Stimulated activated CD8-positive, alpha-beta memory T cell treated with anti-CD3 and anti-CD28 coated beads, Interleukin-4, amount 100 ng/mL, for 1 hour (primary cell): ENCODE measurements at regions not wholly inside any gene's neighbourhood (a gene's known extent, or its start where the extent isn't known, plus 50 kb on each side); places are given as distances from the start of the nearest gene placed in this dataset.
"Not testable (repeated sequence)": the region's sequence is repeated elsewhere in the genome, so short reads cannot be mapped to it uniquely, and the experiment has no call there.

Experiments
- DNase-seq, 2 donors: peaks; one replicate each; pipeline ENCODE4 v3.0.0-alpha.2; 2020; ENCODE audit warnings: low read depth in 2 of 2, low spot score in 1 of 2

DNA sequence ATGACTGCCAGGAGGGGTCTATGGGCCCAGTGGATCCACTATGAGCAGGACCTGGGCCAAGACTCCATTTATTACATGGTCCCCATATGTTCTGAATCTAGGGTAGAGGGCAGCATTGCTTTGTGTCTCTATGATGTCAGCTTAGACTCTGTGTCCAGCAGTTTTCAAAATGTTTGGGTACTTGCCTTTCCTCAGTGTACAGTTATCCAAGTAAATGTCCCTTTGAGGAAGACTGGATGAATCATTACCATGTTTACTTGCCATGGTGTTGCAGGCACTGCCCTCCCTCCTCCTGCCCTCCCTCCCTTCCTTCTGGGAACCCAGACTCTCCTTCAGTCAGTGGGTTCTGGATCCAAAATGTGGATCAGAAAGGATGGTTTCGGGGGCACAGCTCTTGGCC is 108.6 kb downstream of the NRN1 start:
- no peak for DNase-seq

DNA sequence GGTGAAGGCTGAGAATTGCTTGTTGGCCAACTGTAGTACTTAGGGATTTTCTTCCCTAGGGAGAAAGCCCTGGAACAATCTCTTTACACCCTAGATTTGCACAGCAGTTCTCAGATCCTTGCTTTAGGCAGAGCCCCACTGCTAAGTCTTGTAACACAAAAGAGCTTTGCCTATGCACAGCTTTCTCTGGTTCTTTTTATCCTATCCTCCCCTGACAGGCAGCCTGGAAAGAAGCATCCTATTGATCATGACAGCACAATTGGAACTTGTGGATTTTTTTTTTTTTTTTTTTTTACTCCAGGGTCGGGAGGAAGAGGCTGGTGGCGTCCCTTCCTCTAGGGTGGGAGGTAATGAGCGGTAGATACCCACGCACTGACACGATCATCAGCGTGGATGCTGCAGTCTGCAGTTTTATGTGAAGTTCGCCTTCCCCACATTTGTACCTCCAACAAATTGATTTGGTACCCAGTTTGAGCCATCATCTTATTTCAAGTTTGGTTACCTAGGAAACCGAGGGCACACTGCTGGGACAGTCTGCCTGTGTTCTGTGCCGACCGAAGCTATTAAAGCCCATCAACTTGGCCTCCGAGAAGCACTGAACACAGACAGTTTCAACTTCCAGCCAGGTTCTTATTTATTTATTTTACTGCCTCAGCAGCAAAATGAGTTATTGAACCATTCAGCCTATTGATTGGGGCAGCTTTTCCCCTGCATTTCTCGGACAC is 110.1 kb downstream of the NRN1 start:
- no peak for DNase-seq

DNA sequence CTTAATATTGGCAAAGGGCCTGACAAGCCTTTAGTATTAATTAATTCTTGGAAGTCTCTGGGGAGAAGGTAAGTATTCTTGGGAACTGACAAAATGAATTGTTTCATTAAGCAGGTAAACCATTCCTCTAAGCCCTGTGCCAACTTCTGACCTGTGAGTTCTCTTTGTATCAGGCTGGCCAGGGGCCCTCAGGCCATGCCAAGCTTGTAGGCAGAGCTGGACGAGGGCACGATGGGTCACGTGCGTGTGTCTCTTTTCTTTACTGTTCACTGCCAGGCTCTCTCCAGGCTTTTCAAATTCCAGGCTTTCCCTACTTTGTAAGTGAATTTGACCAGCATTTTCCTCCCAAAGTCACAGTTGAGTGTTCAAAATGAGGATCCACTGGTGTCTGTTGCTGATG is 112.4 kb downstream of the NRN1 start:
- DNase-seq: no peak

DNA sequence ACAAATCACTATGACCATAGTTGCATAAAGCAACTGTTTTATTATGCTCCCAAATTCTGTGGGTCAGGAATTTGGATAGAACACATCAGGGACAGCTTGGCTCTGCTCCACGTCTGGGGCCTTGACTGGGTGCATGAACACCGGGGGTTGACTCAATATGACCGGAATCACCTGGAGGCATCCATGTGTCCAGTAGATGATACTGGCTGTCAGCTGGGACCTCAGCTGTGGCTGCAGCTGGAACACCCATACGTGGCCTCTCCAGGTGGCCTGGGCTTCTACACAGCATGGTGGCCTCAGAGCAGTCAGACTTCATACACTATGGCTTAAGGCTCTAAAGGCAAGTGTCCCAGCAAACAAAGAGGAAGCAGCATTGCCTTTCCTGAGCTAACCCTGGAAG is 113.4 kb downstream of the NRN1 start:
- no peak for DNase-seq

DNA sequence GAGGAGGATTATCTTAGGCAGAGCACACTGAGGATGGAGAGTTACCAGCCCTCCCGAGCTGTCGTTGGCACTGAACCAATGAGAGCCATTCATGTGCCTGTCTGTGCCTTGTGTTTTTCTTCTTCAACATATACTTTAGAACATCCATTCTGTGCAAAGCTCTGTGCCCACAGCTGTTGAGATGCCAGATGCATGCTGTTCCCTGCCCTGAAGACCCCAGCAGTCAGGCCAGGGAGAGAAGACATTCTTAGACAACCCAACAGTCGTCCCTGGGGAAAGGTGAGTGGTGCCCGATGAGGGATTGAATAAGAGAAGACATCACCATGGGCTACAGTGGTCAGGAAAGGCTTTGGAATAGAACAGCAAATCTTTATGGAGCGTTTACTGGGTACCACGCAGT is 114.1 kb downstream of the NRN1 start:
- no peak for DNase-seq

DNA sequence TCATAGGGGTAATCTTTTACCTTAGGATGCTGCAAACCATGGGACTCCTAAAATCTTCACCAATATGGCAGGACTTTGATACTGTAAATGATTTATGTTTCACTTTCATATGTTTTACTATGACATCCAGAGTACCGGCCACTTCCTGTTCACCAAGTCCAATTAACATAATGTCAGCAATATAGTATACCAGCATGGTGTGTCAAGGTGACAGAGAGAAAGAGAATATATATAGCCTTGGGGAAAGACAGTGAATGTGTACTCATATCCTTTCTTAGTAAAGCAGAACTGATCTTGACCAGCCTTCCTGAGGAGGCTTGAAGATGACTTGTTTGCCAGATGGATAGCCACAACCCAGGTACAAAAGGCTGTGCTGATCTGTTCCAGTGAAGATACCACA is 127.9 kb downstream of the NRN1 start:
- DNase-seq: no peak

DNA sequence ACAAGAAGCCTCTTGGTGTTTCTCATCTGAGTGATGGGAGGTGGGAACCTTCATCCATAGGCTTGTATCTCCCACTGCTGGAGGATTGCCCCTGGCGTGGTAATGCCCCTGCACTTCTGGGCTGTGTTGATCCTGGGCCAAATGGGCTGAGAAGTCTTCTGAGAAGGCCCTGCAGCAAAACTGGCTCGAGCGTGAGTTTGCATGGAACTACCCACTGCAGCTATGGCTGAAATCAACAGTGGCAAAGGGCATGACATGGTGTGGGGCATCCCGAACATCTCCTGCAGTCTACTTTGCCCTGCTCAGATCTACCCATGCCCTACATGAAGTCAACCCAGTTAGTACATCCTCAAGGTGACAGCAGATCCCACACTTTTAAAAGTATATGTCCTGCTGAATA is 130.6 kb downstream of the NRN1 start:
- DNase-seq: no peak

DNA sequence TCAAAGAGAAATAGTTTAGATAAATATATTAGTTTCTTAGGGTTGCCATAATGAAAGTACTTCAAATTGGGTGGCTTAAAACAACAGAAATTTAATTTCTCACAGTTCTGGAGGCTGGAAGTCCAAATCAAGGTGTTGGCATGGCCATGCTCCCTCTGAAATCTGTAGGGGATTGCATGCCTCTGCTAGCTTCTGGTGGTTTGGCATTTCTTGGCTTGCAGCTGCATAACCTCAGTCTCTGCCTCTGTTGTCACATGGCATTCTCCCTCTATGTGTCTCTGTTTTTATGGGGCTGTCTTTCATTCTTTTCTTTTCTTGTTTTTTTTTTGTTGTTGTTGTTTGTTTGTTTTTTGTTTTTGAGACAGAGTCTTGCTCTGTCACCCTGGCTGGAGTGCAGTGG is 132.7 kb downstream of the NRN1 start:
- DNase-seq: not testable (repeated sequence)

DNA sequence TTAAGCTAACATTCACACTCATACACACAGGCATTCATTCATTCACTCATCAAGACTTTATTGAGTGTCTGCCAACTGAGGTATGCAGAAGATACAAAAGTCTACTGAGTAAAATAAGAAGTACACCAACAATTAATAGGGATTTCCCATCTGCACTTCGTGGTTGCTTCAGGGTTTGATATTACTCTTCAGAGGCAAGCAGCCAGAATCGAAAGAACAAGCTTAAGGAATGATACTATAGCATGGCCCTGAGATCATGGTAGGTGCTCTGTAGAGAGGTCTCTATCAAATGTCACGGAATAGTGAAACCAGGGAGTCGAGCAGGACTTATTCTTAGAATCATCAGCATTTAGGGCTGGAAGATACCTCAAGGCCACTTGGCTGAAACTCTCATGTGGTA is 135.4 kb downstream of the NRN1 start:
- DNase-seq: no peak

DNA sequence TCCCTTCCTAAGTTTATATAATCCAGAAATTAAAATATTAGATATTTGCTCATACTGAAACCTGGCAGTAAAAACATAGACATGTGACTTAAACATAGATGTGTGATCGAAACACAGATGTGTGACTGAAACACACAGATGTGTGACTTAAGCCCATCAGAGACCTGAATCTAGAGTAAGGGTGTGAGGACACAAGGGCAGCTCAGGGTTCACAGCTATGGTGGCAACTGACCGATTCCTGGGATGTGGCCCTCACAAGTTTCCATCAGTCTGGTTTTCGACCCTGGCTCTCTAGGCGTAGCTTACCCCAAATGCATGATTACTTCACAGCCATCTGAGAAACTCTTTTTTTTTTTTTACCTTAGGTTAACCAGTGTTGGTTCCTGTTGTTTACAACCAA is 137.0 kb downstream of the NRN1 start:
- DNase-seq: no peak

DNA sequence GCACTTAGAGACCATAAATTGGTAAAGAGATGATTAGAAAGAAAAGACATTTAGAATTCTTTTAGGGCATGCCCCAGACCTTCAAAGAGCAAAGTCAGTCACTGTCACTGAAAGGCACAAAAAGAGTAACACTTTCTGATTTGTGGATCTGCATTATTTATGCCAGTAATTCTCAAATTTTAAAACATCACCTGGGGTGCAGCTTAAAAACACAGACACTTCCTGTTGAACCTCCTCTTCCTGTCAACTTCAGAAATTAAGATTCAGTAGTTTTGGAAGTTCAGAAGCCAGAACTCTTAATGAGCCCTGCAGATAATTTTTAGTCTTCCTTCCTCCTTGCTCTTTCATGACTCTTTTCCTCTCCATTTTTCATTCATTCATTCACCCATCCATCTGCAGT is 137.5 kb downstream of the NRN1 start:
- no peak for DNase-seq

DNA sequence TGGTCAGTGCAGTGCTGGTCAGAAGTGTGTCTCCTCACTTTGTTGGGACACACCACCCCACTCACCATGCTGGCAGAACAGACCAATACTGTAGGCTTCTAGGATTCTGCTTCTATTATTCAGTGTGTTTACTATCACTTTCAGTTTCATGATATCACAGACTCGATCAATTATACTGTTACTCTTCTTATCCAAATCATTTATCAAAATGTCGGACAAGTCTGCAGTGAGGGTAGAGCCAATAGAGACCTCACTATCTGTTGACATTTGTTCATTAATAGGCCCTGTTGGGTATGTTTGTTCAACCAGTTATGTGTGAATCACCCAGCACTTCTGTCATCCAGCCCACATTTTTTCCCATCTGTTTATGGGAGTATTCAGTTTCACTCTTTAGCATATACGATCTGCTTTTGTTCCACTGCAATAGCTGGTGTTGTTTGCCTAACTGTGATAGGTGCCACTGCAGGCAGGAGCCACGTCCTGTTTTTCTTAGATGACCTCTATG is 140.1 kb downstream of the NRN1 start:
- DNase-seq: no peak

DNA sequence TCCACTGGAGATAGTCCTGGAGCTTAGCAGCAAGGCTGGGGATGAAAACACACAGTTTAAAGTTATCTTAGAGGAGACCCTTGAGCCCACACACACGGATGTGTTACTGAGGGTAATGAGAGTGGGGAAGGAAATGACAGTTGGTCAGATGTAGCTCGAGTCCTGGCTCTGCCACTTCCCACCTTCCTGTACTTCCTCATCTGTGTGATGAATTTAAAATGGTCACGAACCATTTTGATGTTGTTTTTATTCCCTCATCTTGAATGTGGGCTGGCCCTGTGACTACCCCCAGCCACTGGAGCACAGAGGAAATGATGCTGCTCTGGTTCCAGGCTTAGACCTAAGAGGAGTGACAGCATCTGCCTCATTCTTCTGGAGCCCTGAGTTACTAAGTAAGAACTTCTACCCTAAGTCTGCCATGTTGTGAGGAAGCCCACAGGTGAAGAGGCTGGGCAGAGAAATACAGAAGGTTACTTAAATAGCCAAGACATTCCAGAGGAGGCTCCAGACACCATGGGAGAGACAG is 141.2 kb downstream of the NRN1 start:
- no peak for DNase-seq

DNA sequence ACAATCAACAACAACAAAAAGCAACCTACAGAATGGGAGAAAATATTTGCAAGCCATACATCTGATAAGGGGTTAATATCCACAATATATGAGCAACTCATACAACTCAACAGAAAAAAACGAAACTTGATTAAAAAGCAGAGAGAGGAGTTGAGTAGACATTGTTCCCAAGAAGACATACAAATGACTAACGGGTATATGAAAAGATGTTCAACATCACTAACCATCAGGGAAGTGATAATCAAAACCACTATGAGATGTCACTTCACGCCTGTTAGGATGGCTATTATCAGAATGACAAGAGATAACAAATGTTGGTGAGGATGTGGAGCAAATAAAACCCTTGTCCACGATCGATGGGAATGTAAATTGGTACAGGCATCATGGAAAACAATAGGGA is 145.9 kb downstream of the NRN1 start:
- DNase-seq: no peak

DNA sequence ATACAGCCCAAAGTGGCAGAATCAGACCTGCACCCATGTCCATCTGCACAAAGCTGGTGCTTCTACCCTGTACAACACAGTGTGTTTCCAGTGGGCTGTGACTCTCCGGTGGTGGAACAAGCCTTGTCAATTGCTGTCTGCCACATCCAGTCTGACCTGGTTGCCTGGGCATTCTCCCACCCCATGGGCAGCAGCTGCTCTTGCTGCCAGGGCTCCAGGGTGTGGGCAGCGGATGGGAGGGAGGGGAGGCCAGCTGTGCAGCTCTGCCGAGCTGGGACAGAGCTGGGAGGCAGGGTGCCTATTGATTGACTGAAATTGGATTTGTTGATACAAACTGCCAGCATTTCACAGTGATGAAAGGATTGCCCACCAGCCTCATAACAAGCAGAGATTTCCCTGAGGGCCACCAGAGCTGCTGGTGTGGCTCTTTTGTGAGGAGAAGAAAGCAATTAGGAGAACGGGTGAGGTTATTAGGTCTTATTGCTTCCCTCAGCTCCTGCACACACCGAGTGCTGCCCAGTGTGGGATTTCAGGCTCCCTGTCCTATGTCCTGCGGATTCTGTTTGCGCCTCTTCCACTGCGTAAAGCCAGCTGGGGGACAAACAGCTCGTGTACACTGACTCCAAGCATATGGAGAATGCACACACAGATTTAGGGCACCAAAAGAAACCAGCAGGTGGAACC is 150.8 kb downstream of the NRN1 start:
- no peak for DNase-seq

DNA sequence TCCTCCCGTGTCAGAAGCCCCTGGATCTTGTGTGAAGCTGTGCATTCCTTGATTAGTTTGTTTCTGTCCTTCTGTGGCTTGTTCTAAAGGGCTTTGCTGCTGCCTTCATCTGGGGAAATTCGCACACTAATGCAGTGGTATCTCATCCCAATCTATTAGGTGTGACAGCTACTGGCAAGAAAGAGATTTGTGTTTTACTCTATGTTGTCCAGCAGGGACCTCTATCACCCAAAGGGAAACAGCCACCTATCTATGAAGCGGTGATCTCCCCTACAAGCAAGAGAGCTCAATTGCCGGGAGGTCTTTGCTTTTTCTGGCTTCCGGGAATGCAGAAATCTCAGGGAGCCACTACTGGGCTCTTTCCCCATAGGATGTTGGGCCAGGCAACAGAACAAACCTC is 151.8 kb downstream of the NRN1 start:
- no peak for DNase-seq

DNA sequence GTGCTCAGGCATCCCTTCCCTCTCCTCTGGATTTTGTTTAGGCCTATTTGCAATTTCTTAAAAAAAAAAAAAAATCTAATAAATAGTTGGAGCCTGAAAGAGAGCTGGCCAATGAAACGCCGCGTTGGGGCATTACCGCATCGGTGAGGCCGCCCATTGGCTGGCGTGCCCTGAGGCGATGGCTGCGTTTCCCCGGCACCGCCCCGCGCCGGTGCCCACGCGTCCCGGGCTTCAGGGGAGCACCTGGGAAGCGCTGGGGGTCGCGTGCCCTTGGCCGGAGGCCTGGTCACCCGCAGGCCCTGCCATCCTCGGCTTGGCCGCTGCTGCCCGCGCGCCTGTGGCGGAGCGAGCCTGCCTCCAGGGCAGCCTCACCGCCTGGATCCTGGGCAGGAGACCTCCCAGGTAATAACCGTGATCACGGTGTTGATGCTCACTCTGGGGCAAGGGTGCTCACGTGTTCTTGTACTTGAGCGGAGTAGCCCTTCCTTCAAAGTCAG is 155.4 kb downstream of the NRN1 start:
- DNase-seq: peak in 1 of 2 donors; percentile 39

DNA sequence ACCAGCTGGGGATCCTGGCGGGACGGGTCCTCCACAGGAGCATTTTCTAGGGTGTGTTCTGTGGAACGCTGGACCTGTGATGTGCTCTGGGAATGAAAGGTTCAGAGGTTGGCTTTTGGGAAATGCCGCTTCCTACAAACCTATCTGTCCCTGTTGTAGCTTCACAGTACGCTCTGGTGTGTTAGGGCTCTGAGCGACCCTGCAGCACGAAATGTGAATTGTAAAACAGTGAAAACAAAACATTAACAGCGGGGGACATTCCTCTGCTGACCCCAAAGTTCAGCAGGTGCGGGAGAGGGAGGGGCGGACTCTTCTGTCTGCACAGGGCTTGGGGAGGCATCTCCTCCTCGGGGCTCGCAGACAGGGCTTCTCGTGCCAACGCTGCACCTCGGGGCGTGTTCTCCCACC is 155.9 kb downstream of the NRN1 start:
- DNase-seq: no peak

DNA sequence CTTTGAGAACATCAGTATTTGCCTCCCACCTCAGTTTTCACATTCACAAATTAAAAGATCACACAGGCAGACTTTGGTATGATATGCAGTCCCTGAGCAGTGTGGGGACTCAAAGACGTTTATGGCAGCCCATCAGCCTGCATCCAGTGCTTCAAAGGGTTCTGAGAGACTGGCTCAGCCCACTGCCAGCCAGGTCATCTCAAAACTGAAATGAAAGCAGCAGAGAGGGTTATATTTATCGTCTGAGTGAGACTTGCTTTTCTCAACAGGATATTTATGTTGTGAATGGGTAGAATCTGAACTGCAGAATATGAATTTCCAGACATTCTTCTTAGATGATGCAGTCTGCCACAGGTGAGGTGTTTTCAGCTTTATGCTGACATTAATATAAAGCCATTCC is 159.8 kb downstream of the NRN1 start:
- no peak for DNase-seq

DNA sequence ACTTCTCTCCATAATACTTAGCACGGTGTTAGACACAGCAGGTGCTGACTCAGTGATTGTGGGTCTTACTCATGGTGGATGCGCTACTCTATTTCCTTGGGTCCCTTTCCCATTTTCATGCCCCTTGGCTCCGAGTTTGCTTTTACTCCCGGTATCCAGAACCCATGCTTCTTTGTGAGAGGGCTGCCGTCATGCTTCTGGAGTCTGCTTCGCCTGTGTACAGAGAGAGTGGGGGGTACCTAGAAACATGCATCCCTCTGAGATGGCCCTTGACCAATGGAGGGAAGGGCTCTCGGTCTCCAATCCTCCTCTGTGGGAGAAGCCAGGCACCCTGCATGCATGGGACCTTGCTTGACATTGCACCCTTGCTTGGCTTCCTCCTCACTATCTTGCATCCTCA is 160.4 kb downstream of the NRN1 start:
- DNase-seq: no peak

DNA sequence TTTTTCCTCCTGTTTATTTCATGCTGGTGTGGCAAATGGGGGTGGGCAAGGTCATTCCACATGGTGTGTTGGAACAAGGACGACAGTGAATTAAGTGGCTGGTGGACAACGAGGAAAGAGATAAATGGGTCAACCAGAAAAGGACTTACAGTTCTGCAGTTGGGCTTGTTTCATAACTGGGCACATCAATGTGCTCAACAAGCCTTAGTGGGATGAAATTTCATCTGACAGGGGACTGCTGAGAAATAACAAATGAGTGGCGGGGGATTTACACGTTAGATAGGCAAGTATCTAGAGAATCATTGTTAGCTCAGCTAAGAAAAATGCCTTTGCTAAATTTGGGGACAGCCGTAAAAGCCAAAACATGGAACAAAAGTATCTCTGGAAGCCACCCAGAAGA is 163.6 kb downstream of the NRN1 start:
- no peak for DNase-seq

DNA sequence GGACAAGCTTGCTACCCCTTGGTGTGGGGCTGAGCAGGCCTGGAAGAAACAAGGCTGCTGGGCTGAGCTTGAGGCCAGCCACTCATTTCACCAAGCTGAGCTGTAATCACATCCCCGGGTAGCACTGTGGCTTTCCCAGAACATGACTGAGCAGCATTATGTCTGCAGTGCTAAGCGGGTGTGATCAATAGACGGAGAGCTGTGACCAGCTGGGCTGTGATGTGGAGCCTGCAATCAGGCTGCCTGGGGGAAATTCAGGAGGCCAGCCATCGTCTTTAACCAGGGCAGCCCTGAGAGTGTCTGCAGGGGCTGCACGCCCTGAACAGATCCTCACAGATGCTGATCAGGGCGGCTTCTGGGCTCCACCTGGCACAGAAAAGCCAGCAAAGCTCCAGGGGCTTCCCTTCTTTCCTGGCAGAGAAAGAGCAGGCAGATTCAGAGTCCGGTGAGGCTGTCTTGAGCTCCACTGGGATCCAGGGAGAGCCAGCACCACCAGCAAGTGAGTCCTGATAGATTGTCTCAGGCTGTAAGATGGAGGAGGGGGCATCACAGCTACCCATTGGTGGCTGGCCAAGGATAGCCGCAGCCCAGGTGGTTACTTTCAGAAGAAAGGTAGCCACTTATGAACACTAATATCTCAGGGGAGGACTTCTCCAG is 165.9 kb downstream of the NRN1 start:
- no peak for DNase-seq
